A673 (cell line): ENCODE measurements at regions not wholly inside any gene's neighbourhood (a gene's known extent, or its start where the extent isn't known, plus 50 kb on each side); places are given as distances from the start of the nearest gene placed in this dataset.
"Not testable (repeated sequence)": the region's sequence is repeated elsewhere in the genome, so short reads cannot be mapped to it uniquely, and the experiment has no call there.

Experiments used
- BruUV-seq: library from RNA; stranded (reverse); fragments of 400-500 nt; replicated peaks from 2 replicates; lab custom pipeline; 2021; lab: Mats Ljungman, UMichigan
- CTCF ChIA-PET: fragments of 300-600 bp; sonication (Branson Sonifier 250); formaldehyde crosslinking; loops from one replicate; lab custom pipeline; 2022; ENCODE audit warnings: antibody characterized with exemption; lab: Charles Lee
- POLR2A ChIA-PET: fragments of 300-600 bp; sonication (Branson Sonifier 250); formaldehyde crosslinking; loops from one replicate; lab custom pipeline; 2022; ENCODE audit warnings: antibody characterized with exemption; ENCODE audit not compliant: low non-redundant PET; lab: Charles Lee
- DNase-seq: peaks from one replicate; pipeline ENCODE4 v3.0.0-alpha.2; 2015; ENCODE audit warnings: low spot score
- H3K27ac ChIP-seq: fragments of 200-600 bp; sonication (generic); 2 replicates; pipeline ENCODE4 v1.5.1; 2016; ENCODE audit warnings: mixed run types, low read depth, mild to moderate bottlenecking, mixed read lengths, antibody characterized with exemption, low read length; ENCODE audit not compliant: poor library complexity, severe bottlenecking
- H3K27me3 ChIP-seq: fragments of 200-600 bp; sonication (generic); replicated peaks from 2 replicates; pipeline ENCODE4 v1.6.1; 2017; ENCODE audit warnings: mixed run types, low read depth, mild to moderate bottlenecking, mixed read lengths, antibody characterized with exemption, low read length; ENCODE audit not compliant: insufficient read depth, poor library complexity
- H3K36me3 ChIP-seq: fragments of 200-600 bp; sonication (generic); 2 replicates; pipeline ENCODE4 v1.6.1; 2016; ENCODE audit warnings: mixed run types, mild to moderate bottlenecking, mixed read lengths, antibody characterized with exemption, low read length; ENCODE audit not compliant: insufficient read depth, poor library complexity, severe bottlenecking
- H3K4me1 ChIP-seq: fragments of 200-600 bp; sonication (generic); 2 replicates; pipeline ENCODE4 v1.6.1; 2017; ENCODE audit warnings: mixed run types, mild to moderate bottlenecking, mixed read lengths, antibody characterized with exemption, low read length; ENCODE audit not compliant: insufficient read depth, poor library complexity, severe bottlenecking
- H3K4me3 ChIP-seq: fragments of 200-600 bp; sonication (generic); 2 replicates; pipeline ENCODE4 v1.5.1; 2016; ENCODE audit warnings: low read depth, mixed run types, mild to moderate bottlenecking, mixed read lengths, low read length; ENCODE audit not compliant: poor library complexity, severe bottlenecking
- H3K9me3 ChIP-seq: fragments of 200-600 bp; sonication (generic); 2 replicates; pipeline ENCODE4 v1.6.1; 2016; ENCODE audit warnings: mixed run types, low read depth, mild to moderate bottlenecking, mixed read lengths, antibody characterized with exemption, low read length; ENCODE audit not compliant: poor library complexity, severe bottlenecking
- EZH2 ChIP-seq: fragments of 200-600 bp; sonication (generic); IDR thresholded peaks from 2 replicates; pipeline ENCODE4 v1.6.1; 2017; ENCODE audit warnings: borderline replicate concordance, low read depth, mild to moderate bottlenecking, mixed read lengths, antibody characterized with exemption, low read length; ENCODE audit not compliant: poor library complexity, severe bottlenecking
- intact Hi-C: fragments of 100-400 bp; cut with micrococcal nuclease; formaldehyde crosslinking; loops from one replicate; pipeline ENCODE4 v1.10.0; 2022; ENCODE audit not compliant: unreplicated experiment
- TF ChIP-seq, protein P1 (sequence below): fragments of 300-800, 200-600 bp; sonication (generic); conservative IDR thresholded peaks from 2 replicates; pipeline ENCODE4 v1.5.1; 2017; ENCODE audit warnings: low read depth, mild to moderate bottlenecking, antibody characterized with exemption, low read length, moderate library complexity, mixed read lengths

- Histone ChIP-seq H3K27me3 (peaks cover 24% of the 10 kb centered on the region), H3K4me3 (no peak overlapping the region), H3K4me1 (no peaks in the 10 kb centered on the region), H3K9me3 (no peaks in the 10 kb centered on the region), H3K27ac (no peak overlapping the region), H3K36me3 (no peaks in the 10 kb centered on the region)
- POLR2A ChIA-PET: no interaction called here
- no peak for TF ChIP-seq EZH2
- TF ChIP-seq, protein P1, sequence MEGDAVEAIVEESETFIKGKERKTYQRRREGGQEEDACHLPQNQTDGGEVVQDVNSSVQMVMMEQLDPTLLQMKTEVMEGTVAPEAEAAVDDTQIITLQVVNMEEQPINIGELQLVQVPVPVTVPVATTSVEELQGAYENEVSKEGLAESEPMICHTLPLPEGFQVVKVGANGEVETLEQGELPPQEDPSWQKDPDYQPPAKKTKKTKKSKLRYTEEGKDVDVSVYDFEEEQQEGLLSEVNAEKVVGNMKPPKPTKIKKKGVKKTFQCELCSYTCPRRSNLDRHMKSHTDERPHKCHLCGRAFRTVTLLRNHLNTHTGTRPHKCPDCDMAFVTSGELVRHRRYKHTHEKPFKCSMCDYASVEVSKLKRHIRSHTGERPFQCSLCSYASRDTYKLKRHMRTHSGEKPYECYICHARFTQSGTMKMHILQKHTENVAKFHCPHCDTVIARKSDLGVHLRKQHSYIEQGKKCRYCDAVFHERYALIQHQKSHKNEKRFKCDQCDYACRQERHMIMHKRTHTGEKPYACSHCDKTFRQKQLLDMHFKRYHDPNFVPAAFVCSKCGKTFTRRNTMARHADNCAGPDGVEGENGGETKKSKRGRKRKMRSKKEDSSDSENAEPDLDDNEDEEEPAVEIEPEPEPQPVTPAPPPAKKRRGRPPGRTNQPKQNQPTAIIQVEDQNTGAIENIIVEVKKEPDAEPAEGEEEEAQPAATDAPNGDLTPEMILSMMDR: no peak
- CTCF ChIA-PET: no interaction called here
- no peak for DNase-seq
- intact Hi-C loops: no loop called here
- BruUV-seq: no TSS peak
These were observed 131.5 kb downstream of the CCDC74A start for GRCh38 chr2:131659168-131659572.

GRCh38 chr2:131661101-131661782, 133.6 kb downstream of the CCDC74A start:
- H3K4me1 ChIP-seq, DNase-seq, CTCF ChIA-PET, H3K9me3 ChIP-seq, H3K36me3 ChIP-seq, intact Hi-C loops, H3K4me3 ChIP-seq, BruUV-seq, POLR2A ChIA-PET, H3K27me3 ChIP-seq, H3K27ac ChIP-seq: not testable (repeated sequence)

GRCh38 chr2:131661884-131662535, 134.3 kb downstream of the CCDC74A start:
- DNase-seq, H3K4me3 ChIP-seq, H3K4me1 ChIP-seq, H3K27me3 ChIP-seq, H3K36me3 ChIP-seq, CTCF ChIA-PET, H3K27ac ChIP-seq, BruUV-seq, H3K9me3 ChIP-seq, POLR2A ChIA-PET, intact Hi-C loops: not testable (repeated sequence)

GRCh38 chr2:131663501-131663900, 135.8 kb downstream of the CCDC74A start:
- H3K27me3 ChIP-seq, POLR2A ChIA-PET, H3K4me1 ChIP-seq, H3K36me3 ChIP-seq, BruUV-seq, H3K4me3 ChIP-seq, DNase-seq, H3K27ac ChIP-seq, intact Hi-C loops, H3K9me3 ChIP-seq, CTCF ChIA-PET: not testable (repeated sequence)

- BruUV-seq, H3K4me3 ChIP-seq, intact Hi-C loops, H3K4me1 ChIP-seq, H3K36me3 ChIP-seq, POLR2A ChIA-PET, H3K9me3 ChIP-seq, H3K27me3 ChIP-seq, CTCF ChIA-PET, DNase-seq, H3K27ac ChIP-seq: not testable (repeated sequence)
These were observed 138.0 kb downstream of the CCDC74A start for GRCh38 chr2:131665716-131666115.

GRCh38 chr2:131668794-131669540, 141.3 kb downstream of the CCDC74A start:
- H3K4me3 ChIP-seq, POLR2A ChIA-PET, intact Hi-C loops, H3K36me3 ChIP-seq, H3K27ac ChIP-seq, CTCF ChIA-PET, H3K9me3 ChIP-seq, BruUV-seq, H3K4me1 ChIP-seq: not testable (repeated sequence)
- peaks cover 11% of the 10 kb centered on the region for H3K27me3 ChIP-seq
- peak; percentile 26 for DNase-seq
